ENCODE measurements at regions not wholly inside any gene's neighbourhood (a gene's known extent, or its start where the extent isn't known, plus 50 kb on each side); places are given as distances from the start of the nearest gene placed in this dataset.

DNA sequence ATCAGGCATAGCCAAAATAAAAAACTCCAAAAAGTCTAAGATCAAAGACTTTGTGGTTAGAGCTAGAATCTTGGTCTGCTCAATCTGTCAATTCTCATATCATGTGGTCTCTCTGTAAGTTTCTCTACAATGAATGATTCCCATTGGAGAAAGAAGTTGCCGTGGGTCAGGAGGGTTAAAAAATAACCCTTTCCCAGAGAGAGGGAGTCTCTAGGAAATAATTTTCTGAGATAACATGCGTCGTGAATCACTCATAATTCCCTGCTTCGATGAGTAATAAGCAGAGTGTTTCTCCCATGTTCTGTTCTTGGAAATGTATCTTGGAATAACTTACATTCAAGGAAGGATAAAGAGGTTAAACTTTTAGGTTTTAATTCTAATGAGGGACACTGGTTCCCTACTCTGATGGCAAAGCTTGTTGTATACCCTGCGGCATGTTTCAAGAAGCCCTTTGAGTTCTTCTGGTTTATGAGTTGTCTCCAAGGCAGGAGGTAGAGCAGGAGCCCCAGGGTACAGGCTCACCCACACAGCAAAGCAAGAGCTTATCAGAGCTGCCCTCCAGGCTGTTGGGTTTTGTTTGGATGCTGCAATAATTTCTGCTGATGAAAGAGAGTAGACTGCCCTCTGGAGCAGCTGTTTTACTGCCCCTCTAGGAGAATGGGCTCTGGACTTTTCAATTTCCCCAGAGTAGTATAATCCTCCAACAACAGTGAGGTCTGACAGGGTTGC lies 599.1 kb downstream of the QKI start:
- H3K27me3 Mint-ChIP-seq: no peaks in the 10 kb centered on the region
- H3K4me3 Mint-ChIP-seq: no peak overlapping the region
- H3K4me1 Mint-ChIP-seq: no peaks in the 10 kb centered on the region
- no peaks in the 10 kb centered on the region for H3K36me3 Mint-ChIP-seq (ENCODE audit: low read depth)
- no peaks in the 10 kb centered on the region for H3K9me3 ChIP-seq (ENCODE audit: control insufficient read depth, low read length, poor library complexity, severe bottlenecking)
- no peak overlapping the region for H3K27ac Mint-ChIP-seq
- ATAC-seq (no peak), DNase-seq (no peak)

DNA sequence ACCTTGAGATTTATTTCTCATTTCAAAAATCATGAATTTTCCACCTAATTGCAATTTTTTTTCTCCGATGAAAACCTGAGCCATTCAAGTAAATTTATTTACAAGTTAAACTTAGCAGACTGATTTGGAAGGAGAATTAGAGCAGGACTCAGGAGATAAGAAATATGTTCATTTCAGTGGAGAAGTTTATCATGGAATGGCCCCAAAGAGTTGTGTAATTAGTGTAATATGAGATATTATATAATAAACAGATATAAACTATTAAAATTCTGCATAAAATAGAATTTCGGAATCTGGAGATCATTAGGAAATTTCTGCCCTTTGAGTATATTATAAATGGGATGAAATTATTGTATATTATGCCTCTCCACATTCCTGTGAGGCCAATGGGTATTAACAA lies 596.8 kb downstream of the QKI start:
- Mint-ChIP-seq H3K4me1 (no peaks in the 10 kb centered on the region), H3K27me3 (no peaks in the 10 kb centered on the region), H3K4me3 (no peak overlapping the region), H3K36me3 (ENCODE audit: low read depth) (no peaks in the 10 kb centered on the region), H3K27ac (no peak overlapping the region)
- no peaks in the 10 kb centered on the region for H3K9me3 ChIP-seq (ENCODE audit: control insufficient read depth, low read length, poor library complexity, severe bottlenecking)
- ATAC-seq (no peak), DNase-seq (no peak)

DNA sequence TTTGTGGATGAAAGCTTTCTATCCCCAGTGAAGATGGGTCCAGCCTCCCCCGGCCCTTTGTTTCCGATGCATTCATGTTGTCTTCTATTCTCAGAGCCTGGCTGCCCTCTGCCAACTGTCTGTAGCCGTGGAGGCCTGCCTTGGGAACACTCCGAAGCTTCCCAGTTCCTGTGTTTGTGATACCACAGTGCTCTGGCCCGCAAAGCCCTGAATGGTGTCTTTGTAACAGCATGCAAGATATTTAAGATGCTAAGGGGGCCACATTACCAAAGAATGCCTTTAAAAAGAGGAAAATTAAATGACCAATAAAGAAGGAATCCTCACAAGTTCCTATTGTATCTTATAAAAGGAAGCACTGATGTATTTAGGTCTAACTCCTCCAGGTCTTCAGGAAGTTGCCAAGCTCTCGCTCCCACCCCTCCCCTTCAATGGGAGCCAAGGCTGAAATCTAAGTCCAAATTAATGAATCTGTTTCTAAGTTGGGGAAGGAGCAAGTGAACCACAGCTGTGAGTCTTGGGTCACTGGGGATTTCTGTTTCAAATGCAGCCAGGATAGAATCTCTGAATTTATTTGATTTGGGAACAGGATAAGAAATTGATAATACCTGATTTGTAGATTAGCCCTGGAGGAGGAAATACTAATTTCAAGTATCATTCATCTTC lies 596.1 kb downstream of the QKI start:
- H3K36me3 Mint-ChIP-seq (ENCODE audit: low read depth): no peaks in the 10 kb centered on the region
- DNase-seq (no peak), ATAC-seq (no peak)
- H3K9me3 ChIP-seq (ENCODE audit: control insufficient read depth, low read length, poor library complexity, severe bottlenecking): no peaks in the 10 kb centered on the region
- H3K27me3 Mint-ChIP-seq: no peaks in the 10 kb centered on the region
- H3K27ac Mint-ChIP-seq: no peak overlapping the region
- H3K4me3 Mint-ChIP-seq: no peak overlapping the region
- no peaks in the 10 kb centered on the region for H3K4me1 Mint-ChIP-seq

DNA sequence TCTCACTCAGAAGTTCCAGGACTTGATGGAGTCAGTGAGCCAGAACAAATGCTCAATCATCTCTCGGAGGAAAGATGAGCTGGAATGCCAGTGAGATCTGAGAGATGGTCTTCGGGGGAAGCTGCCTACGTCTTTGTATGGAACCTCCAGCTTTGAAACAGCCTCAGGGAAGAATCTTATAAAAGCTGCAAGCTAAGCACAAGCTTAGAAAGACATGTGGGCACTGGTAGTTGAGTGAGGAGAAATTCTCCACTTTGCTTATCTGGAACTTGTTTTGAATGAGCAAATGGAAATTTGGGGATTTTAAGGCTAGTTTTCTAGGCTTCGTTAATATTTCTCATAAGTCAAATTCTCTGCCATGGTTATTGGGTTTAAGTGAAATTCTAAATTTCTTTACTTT lies 594.4 kb downstream of the QKI start:
- H3K9me3 ChIP-seq (ENCODE audit: control insufficient read depth, low read length, poor library complexity, severe bottlenecking): no peaks in the 10 kb centered on the region
- H3K27me3 Mint-ChIP-seq: peaks cover 4% of the 10 kb centered on the region
- no peak overlapping the region for H3K27ac Mint-ChIP-seq
- DNase-seq (no peak), ATAC-seq (no peak)
- H3K36me3 Mint-ChIP-seq (ENCODE audit: low read depth): no peaks in the 10 kb centered on the region
- no peaks in the 10 kb centered on the region for H3K4me1 Mint-ChIP-seq
- H3K4me3 Mint-ChIP-seq: no peak overlapping the region

DNA sequence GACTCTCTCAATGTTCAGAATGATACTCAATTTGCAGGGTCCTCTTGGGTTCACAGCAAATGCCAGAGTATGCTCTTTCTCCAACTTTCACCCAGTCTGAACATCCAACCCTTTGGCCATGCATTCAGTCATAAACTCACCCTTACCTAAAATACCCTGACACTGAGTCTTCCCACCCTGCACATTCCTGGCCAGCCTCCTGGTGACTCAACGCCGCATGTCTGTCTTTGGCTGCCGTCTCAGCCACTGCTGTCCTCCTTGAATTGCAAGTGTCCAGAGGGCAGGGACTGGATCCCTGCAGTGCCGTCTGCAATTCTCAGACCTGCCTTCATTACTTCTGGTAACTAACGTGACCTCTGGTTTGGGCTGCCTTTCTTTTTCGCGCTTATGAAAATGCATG lies 593.4 kb downstream of the QKI start:
- H3K27ac Mint-ChIP-seq: no peak overlapping the region
- H3K9me3 ChIP-seq (ENCODE audit: control insufficient read depth, low read length, poor library complexity, severe bottlenecking): no peaks in the 10 kb centered on the region
- no peaks in the 10 kb centered on the region for H3K4me1 Mint-ChIP-seq
- no peak for DNase-seq
- H3K36me3 Mint-ChIP-seq (ENCODE audit: low read depth): no peaks in the 10 kb centered on the region
- H3K27me3 Mint-ChIP-seq: peaks cover 6% of the 10 kb centered on the region
- H3K4me3 Mint-ChIP-seq: no peak overlapping the region
- no peak for ATAC-seq

DNA sequence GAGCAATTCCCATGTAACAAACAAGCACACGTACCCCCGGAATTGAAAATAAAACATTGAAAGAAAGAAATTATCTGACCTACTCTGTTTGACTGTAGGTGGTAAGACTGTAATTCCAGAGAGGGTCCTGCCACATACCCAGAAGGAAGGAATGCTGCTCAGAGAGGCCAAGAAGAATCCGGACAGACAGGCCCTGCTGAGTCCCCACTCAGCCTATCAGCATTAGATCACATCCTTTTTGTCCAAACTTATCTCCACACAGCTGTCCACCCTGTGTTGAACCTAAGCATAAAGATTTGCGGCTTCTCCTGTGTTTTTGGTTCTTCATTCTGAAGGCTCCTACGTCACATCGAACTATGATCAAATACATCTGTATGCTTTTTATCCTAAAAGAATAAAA lies 591.9 kb downstream of the QKI start:
- Mint-ChIP-seq H3K36me3 (ENCODE audit: low read depth) (no peaks in the 10 kb centered on the region), H3K4me1 (no peaks in the 10 kb centered on the region), H3K27ac (no peak overlapping the region), H3K4me3 (no peak overlapping the region), H3K27me3 (peaks cover 6% of the 10 kb centered on the region)
- DNase-seq (no peak), ATAC-seq (no peak)
- H3K9me3 ChIP-seq (ENCODE audit: control insufficient read depth, low read length, poor library complexity, severe bottlenecking): no peaks in the 10 kb centered on the region

DNA sequence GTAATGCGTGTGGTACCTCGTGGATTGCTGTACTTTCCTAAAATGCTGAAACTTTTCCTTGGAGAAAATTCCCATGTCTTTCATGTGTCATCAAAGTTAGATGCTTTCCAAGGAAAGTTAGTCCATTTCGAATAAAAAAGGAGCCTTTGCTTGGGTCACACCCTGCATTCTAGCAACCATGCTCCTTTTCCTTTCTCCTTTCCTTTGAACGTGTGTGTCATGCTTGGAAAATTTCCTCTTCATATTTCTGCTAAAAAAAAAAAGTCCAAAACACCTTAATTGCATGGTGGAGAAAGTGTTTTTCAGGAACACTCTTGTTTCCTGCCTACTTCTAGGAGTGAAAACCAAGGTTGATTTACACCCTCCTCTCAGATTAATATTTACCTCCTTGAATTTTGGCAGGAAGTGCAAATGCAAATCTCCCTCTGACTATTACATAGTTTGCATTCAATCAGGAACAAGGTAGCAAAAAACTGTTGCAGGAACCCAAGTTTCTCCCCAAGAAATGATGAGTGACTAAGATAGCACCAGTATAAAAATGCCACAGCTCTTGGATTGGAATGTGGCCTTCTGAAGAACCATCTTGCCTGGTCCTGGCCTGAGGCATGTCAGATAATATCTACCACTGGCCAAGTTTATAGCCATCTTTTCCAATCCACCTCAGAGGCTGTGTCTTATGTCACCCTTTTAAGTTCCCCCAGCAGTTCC lies 590.6 kb downstream of the QKI start:
- Mint-ChIP-seq H3K4me3 (no peak overlapping the region), H3K27ac (no peak overlapping the region), H3K4me1 (no peaks in the 10 kb centered on the region), H3K36me3 (ENCODE audit: low read depth) (no peaks in the 10 kb centered on the region), H3K27me3 (peaks cover 7% of the 10 kb centered on the region)
- ATAC-seq (no peak), DNase-seq (no peak)
- no peaks in the 10 kb centered on the region for H3K9me3 ChIP-seq (ENCODE audit: control insufficient read depth, low read length, poor library complexity, severe bottlenecking)

DNA sequence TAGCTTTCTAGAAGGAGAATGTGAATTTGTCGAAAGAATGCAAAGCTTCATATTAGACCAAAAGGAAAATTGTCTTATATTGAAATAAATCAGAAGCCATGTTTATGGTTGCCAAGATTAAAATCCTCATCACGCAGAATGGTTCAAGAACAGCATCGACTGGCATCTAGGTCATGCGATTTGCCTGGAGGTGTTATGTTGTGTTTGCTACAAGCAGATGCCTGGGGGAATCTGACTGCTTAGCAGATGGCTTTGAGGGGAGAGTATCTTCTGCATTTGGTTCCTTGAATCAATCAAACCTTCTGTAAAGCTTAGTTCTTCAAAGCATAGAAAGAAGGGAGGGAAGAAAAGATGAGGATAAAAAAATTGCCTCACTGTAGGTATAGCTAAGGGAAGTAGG lies 585.8 kb downstream of the QKI start:
- H3K4me1 Mint-ChIP-seq: no peaks in the 10 kb centered on the region
- peaks cover 17% of the 10 kb centered on the region for H3K27me3 Mint-ChIP-seq
- ATAC-seq: no peak
- H3K9me3 ChIP-seq (ENCODE audit: control insufficient read depth, low read length, poor library complexity, severe bottlenecking): no peaks in the 10 kb centered on the region
- H3K27ac Mint-ChIP-seq: no peak overlapping the region
- H3K4me3 Mint-ChIP-seq: no peak overlapping the region
- no peaks in the 10 kb centered on the region for H3K36me3 Mint-ChIP-seq (ENCODE audit: low read depth)
- DNase-seq: no peak

DNA sequence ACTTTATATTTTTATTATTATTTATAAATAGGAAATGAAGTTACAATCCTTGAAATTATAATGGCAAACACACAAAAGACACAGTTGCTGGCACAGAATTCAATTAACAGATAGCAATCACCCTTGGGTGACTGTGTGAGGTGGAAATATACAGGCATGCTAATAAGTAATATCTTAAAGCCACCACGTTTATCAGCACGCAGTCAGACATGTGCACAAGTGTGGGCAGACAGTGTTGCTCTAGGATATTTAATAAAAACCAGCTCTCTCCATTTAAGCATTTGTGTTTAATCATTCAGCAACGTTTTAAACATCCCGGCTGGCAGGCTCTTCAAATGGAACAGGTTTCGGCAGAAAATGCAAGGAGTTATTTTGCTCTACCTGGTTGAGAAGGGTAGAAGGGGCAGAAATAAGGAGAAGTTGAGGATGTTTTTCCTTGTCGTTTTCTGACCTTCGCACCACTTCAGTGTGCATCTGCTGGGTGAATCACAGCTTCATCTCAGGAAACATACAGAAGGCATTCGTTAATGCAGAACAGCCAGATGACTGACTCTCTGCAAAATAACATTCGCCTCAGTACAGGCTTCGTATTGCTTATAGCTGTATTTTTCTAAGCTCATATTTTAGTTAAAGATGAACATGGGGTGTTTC lies 585.1 kb downstream of the QKI start:
- Mint-ChIP-seq H3K36me3 (ENCODE audit: low read depth) (no peaks in the 10 kb centered on the region), H3K27ac (no peak overlapping the region), H3K4me1 (no peaks in the 10 kb centered on the region), H3K4me3 (no peak overlapping the region), H3K27me3 (peaks cover 17% of the 10 kb centered on the region)
- H3K9me3 ChIP-seq (ENCODE audit: control insufficient read depth, low read length, poor library complexity, severe bottlenecking): no peaks in the 10 kb centered on the region
- no peak for ATAC-seq
- DNase-seq: no peak

DNA sequence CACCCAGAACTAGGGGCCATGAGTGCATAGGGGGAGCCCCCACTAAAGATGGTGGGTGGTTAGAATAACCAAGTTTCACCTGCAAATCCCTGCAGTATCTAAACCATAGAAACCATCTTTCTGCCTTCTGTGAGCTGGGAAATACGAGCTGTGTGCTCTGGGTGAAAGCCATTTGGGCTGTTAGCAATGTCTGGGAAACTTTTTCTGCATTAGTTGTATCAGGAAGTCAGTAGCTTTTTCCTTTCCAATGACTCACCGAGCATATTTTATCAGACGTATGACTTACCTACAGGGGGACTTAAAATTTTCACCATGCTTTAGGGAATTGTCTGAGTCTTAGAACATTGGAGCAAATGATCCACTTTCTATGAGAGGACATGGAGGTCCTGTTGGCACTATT lies 584.0 kb downstream of the QKI start:
- DNase-seq (no peak), ATAC-seq (no peak)
- Mint-ChIP-seq H3K4me3 (no peak overlapping the region), H3K36me3 (ENCODE audit: low read depth) (no peaks in the 10 kb centered on the region), H3K27ac (no peak overlapping the region), H3K27me3 (peaks cover 12% of the 10 kb centered on the region), H3K4me1 (no peaks in the 10 kb centered on the region)
- H3K9me3 ChIP-seq (ENCODE audit: control insufficient read depth, low read length, poor library complexity, severe bottlenecking): no peaks in the 10 kb centered on the region

DNA sequence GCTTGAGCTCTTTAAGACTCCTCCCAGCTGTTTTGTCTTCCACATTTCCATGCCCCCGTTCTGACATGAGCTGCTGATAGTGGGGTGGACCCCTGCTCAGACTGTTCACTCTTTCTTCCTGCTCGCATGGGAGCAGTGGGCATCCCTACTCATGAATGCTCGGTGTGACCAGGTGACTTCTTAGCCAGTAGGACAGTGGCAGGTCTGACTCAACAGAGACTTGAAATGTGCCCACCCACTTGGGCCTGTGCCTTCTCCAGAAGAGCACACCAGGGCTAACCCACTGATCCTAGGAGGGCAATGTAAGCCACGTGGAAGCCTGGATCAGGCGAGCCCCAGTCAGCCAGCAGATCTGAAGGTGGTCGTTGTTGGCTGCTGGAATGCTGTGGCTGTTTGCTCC lies 582.0 kb downstream of the QKI start:
- ATAC-seq (no peak), DNase-seq (no peak)
- no peak overlapping the region for H3K4me3 Mint-ChIP-seq
- no peaks in the 10 kb centered on the region for H3K4me1 Mint-ChIP-seq
- H3K27me3 Mint-ChIP-seq: peaks cover 12% of the 10 kb centered on the region
- H3K36me3 Mint-ChIP-seq (ENCODE audit: low read depth): no peaks in the 10 kb centered on the region
- H3K9me3 ChIP-seq (ENCODE audit: control insufficient read depth, low read length, poor library complexity, severe bottlenecking): no peaks in the 10 kb centered on the region
- H3K27ac Mint-ChIP-seq: no peak overlapping the region

DNA sequence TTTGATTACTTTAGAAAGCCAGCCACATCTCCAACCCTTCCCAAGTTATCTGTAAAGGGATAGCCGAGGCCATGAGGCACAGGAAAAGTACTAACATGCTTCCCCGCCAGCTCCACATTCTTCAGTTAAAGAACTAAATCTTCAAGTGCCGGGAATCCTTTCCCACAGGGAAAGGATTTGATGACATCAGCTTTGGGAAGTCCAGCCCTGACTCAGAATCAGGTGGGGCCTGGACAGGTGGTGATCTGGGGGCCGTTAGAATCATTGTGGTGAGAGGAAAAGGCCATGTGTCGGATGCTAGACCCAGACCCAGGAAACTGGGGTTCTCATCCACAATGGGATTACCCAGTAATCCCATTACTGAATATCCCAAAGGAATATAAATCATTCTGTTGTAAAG lies 580.0 kb downstream of the QKI start:
- H3K27me3 Mint-ChIP-seq: peaks cover 5% of the 10 kb centered on the region
- no peak overlapping the region for H3K4me3 Mint-ChIP-seq
- DNase-seq: no peak
- H3K36me3 Mint-ChIP-seq (ENCODE audit: low read depth): no peaks in the 10 kb centered on the region
- no peak for ATAC-seq
- no peaks in the 10 kb centered on the region for H3K9me3 ChIP-seq (ENCODE audit: control insufficient read depth, low read length, poor library complexity, severe bottlenecking)
- no peaks in the 10 kb centered on the region for H3K4me1 Mint-ChIP-seq
- H3K27ac Mint-ChIP-seq: no peak overlapping the region

DNA sequence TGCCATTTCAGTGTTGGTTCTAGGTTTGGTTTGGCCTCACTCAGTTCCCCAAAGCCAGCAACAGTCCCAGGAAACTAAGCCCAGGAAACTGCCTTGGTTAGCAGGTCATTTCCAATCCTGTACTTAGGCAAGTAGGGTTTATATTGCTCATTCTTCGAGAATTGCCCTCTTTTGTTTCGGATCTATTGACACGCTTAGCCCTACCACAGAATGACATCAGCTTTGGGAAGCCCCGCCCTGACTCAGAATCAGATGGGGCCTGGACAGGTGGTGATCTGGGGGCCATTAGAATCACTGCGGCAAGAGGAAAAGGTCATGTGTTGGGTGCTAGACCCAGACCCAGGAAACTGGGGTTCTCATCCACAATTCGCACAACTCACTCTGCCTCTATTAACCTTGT lies 578.2 kb downstream of the QKI start:
- Mint-ChIP-seq H3K36me3 (ENCODE audit: low read depth) (no peaks in the 10 kb centered on the region), H3K4me3 (no peak overlapping the region), H3K4me1 (no peaks in the 10 kb centered on the region), H3K27me3 (peaks cover 11% of the 10 kb centered on the region), H3K27ac (no peak overlapping the region)
- DNase-seq (no peak), ATAC-seq (no peak)
- H3K9me3 ChIP-seq (ENCODE audit: control insufficient read depth, low read length, poor library complexity, severe bottlenecking): no peaks in the 10 kb centered on the region
